WTC11 (cell line): ENCODE measurements at regions not wholly inside any gene's neighbourhood (a gene's known extent, or its start where the extent isn't known, plus 50 kb on each side); places are given as distances from the start of the nearest gene placed in this dataset.

Experiments used
- ATAC-seq: fragments of 200-7000 bp; cut with Tn5 transposase; 2 replicates; pipeline ENCODE4 v1.10.0; 2021; ENCODE audit warnings: mild to moderate bottlenecking, moderate library complexity
- CTCF ChIA-PET: fragments of 300-600 bp; sonication (Branson Sonifier 250); formaldehyde crosslinking; loops from one replicate; lab custom pipeline; 2021; ENCODE audit warnings: antibody characterized with exemption; lab: Charles Lee
- POLR2A ChIA-PET: fragments of 350-600 bp; sonication (Branson Sonifier 250); formaldehyde crosslinking; loops from one replicate; lab custom pipeline; 2021; ENCODE audit warnings: antibody characterized with exemption; lab: Charles Lee
- DNase-seq: peaks from one replicate; pipeline ENCODE4 v3.0.0; 2021; ENCODE audit warnings: low spot score
- H3K27ac Mint-ChIP-seq: 2 replicates; pipeline ENCODE4 v1.8.0; 2021; ENCODE audit warnings: mixed read lengths
- H3K27me3 Mint-ChIP-seq: 2 replicates; pipeline ENCODE4 v1.8.0; 2021; ENCODE audit warnings: low read depth, mild to moderate bottlenecking, moderate library complexity, mixed read lengths
- H3K36me3 Mint-ChIP-seq: 2 replicates; pipeline ENCODE4 v1.8.0; 2021; ENCODE audit warnings: mixed read lengths
- H3K4me1 Mint-ChIP-seq: 2 replicates; pipeline ENCODE4 v1.8.0; 2022; ENCODE audit warnings: mixed read lengths
- H3K4me3 Mint-ChIP-seq: 2 replicates; pipeline ENCODE4 v1.8.0; 2021; ENCODE audit warnings: mild to moderate bottlenecking, moderate library complexity, mixed read lengths
- H3K9me3 Mint-ChIP-seq: 2 replicates; pipeline ENCODE4 v1.8.0; 2021; ENCODE audit warnings: mixed read lengths
- CREB1 ChIP-seq: sonication (generic); formaldehyde crosslinking; IDR thresholded peaks from 2 replicates; pipeline ENCODE4 v1.8.0; 2023; ENCODE audit warnings: mild to moderate bottlenecking, missing genetic modification reagents
- FOXP1 ChIP-seq: sonication (generic); formaldehyde crosslinking; IDR thresholded peaks from 2 replicates; pipeline ENCODE4 v1.8.0; 2022; ENCODE audit warnings: missing genetic modification reagents, mild to moderate bottlenecking, moderate library complexity, borderline replicate concordance
- GABPB1 ChIP-seq: sonication (generic); formaldehyde crosslinking; IDR thresholded peaks from 2 replicates; pipeline ENCODE4 v1.8.1; 2023; ENCODE audit warnings: mild to moderate bottlenecking, missing genetic modification reagents
- GTF2I ChIP-seq: fragments of 250-450 bp; sonication (Bioruptor Pico); conservative IDR thresholded peaks from 2 replicates; pipeline ENCODE4 v1.4.0; 2021; ENCODE audit warnings: mild to moderate bottlenecking
- HMGXB4 ChIP-seq: sonication (generic); formaldehyde crosslinking; IDR thresholded peaks from 2 replicates; pipeline ENCODE4 v1.8.1; 2023; ENCODE audit warnings: mild to moderate bottlenecking, moderate library complexity, missing genetic modification reagents
- NR2C2 ChIP-seq: sonication (generic); formaldehyde crosslinking; IDR thresholded peaks from 2 replicates; pipeline ENCODE4 v1.8.0; 2022; ENCODE audit warnings: mild to moderate bottlenecking, missing genetic modification reagents
- PREB ChIP-seq: sonication (generic); formaldehyde crosslinking; IDR thresholded peaks from 2 replicates; pipeline ENCODE4 v1.8.1; 2022; ENCODE audit warnings: mild to moderate bottlenecking, missing genetic modification reagents, moderate library complexity, borderline replicate concordance
- PRRX2 ChIP-seq: fragments of 250-450 bp; sonication (Bioruptor Pico); IDR thresholded peaks from 2 replicates; pipeline ENCODE4 v1.8.0; 2021; ENCODE audit warnings: mild to moderate bottlenecking
- STAT6 ChIP-seq: sonication (generic); formaldehyde crosslinking; conservative IDR thresholded peaks from 2 replicates; pipeline ENCODE4 v1.8.1; 2023; ENCODE audit warnings: mild to moderate bottlenecking, low read depth, missing genetic modification reagents, moderate library complexity
- TEAD4 ChIP-seq: sonication (generic); formaldehyde crosslinking; IDR thresholded peaks from 2 replicates; pipeline ENCODE4 v1.8.0; 2022; ENCODE audit warnings: mild to moderate bottlenecking, missing genetic modification reagents
- ZBTB43 ChIP-seq: sonication (generic); formaldehyde crosslinking; IDR thresholded peaks from 2 replicates; pipeline ENCODE4 v1.8.1; 2023; ENCODE audit warnings: mild to moderate bottlenecking, missing genetic modification reagents
- ZNF512 ChIP-seq: sonication (generic); formaldehyde crosslinking; IDR thresholded peaks from 2 replicates; pipeline ENCODE4 v1.8.1; 2022; ENCODE audit warnings: missing genetic modification reagents, borderline replicate concordance
- ZNF532 ChIP-seq: fragments of 250-450 bp; sonication (Bioruptor Pico); IDR thresholded peaks from 2 replicates; pipeline ENCODE4 v1.9.0; 2021; ENCODE audit warnings: mild to moderate bottlenecking, borderline replicate concordance

GRCh38 chr18:37778417-37779165 lies 213.0 kb upstream of the CELF4 start (continued):
- TF ChIP-seq ZNF512 (CRISPR knock-in tag) (no peak), STAT6 (CRISPR knock-in tag) (no peak), GABPB1 (CRISPR knock-in tag) (no peak)

- H3K9me3 Mint-ChIP-seq = no peaks in the 10 kb centered on the region
- no peak for TF ChIP-seq PREB (CRISPR knock-in tag)
- TF ChIP-seq CREB1 (CRISPR knock-in tag) = no peak
- TF ChIP-seq HMGXB4 (CRISPR knock-in tag) = no peak
- TF ChIP-seq PRRX2 (CRISPR knock-in tag) = no peak
- TF ChIP-seq ZBTB43 (CRISPR knock-in tag) = no peak
- no peak for TF ChIP-seq FOXP1 (CRISPR knock-in tag)
- TF ChIP-seq NR2C2 (CRISPR knock-in tag) = no peak
- no peak for TF ChIP-seq GTF2I (CRISPR knock-in tag)
- no peak for TF ChIP-seq TEAD4 (CRISPR knock-in tag)
- TF ChIP-seq ZNF532 (CRISPR knock-in tag) = no peak
- H3K4me1 Mint-ChIP-seq = 0 out of 2 replicates have a peak, but pooled peaks cover 3% of the 10 kb centered on the region
- no peak for ATAC-seq
- no peak overlapping the region for H3K4me3 Mint-ChIP-seq
- H3K36me3 Mint-ChIP-seq = no peaks in the 10 kb centered on the region
- no peak for DNase-seq
- no peak overlapping the region for H3K27ac Mint-ChIP-seq
- CTCF ChIA-PET = no interaction called here
- POLR2A ChIA-PET = no interaction called here
- H3K27me3 Mint-ChIP-seq = no peaks in the 10 kb centered on the region; the same call in 1 of the 2 replicates
These were observed 204.2 kb upstream of the CELF4 start for GRCh38 chr18:37769826-37770225.
